GM12891 (cell line): ENCODE measurements at regions not wholly inside any gene's neighbourhood (a gene's known extent, or its start where the extent isn't known, plus 50 kb on each side); places are given as distances from the start of the nearest gene placed in this dataset.

ENCODE experiments used
- POLR2A ChIP-seq: IDR thresholded peaks from 2 replicates; pipeline ENCODE4 v1.6.1; 2011; ENCODE audit warnings: low read depth, low read length, control low read depth
- POLR2AphosphoS5 ChIP-seq: IDR thresholded peaks from 2 replicates; pipeline ENCODE4 v1.6.1; 2011; ENCODE audit warnings: low read depth, low read length, control low read depth
- TAF1 ChIP-seq: IDR thresholded peaks from 2 replicates; pipeline ENCODE4 v1.6.1; 2011; ENCODE audit warnings: low read depth, low read length, control low read depth

DNA sequence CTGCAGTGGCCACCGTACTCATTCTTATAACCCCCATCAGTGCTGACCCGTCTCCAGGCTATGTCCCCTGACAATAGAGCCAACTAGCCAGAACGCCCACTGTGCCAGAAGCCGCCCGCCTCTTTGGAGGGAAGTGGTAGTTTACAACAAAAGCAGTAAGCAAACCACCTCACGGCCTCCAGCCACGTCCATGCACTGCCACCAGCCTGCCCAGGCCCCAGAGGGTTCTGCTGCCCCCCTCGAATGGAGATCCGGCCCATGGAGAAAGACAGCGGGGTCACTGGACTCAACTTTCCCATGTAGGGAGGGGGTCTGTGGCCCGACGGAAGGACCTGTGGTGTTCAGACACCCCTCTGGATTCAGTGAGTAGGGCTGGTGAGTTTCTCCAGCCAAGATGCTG, 340.3 kb downstream of the CTTN start:
- TF ChIP-seq POLR2A, result no peak
- TF ChIP-seq TAF1, result no peak
- TF ChIP-seq POLR2AphosphoS5, result no peak
